ENCODE measurements at regions not wholly inside any gene's neighbourhood (a gene's known extent, or its start where the extent isn't known, plus 50 kb on each side); places are given as distances from the start of the nearest gene placed in this dataset.
"Not testable (repeated sequence)": the region's sequence is repeated elsewhere in the genome, so short reads cannot be mapped to it uniquely, and the experiment has no call there.

GRCh38 chr16:17015702-17016101 is 455.1 kb downstream of the XYLT1 start:
- no peak for DNase-seq

- no peak for DNase-seq
These were observed 453.3 kb downstream of the XYLT1 start for GRCh38 chr16:17017442-17017841.

- DNase-seq: no peak
These were observed 452.2 kb downstream of the XYLT1 start for GRCh38 chr16:17018585-17018939.

GRCh38 chr16:17019366-17019765 is 451.4 kb downstream of the XYLT1 start:
- DNase-seq: no peak

- no peak for DNase-seq
These were observed 447.2 kb downstream of the XYLT1 start for GRCh38 chr16:17023606-17024005.

- no peak for DNase-seq
These were observed 446.2 kb downstream of the XYLT1 start for GRCh38 chr16:17024514-17024913.

- no peak for DNase-seq
These were observed 444.0 kb downstream of the XYLT1 start for GRCh38 chr16:17026600-17027242.

- DNase-seq: no peak
These were observed 443.2 kb downstream of the XYLT1 start for GRCh38 chr16:17027488-17028129.

GRCh38 chr16:17029602-17030350 is 441.0 kb downstream of the XYLT1 start:
- DNase-seq: no peak

GRCh38 chr16:17031484-17032268 is 439.1 kb downstream of the XYLT1 start:
- no peak for DNase-seq

- no peak for DNase-seq
These were observed 438.4 kb downstream of the XYLT1 start for GRCh38 chr16:17032332-17032731.

- no peak for DNase-seq
These were observed 436.1 kb downstream of the XYLT1 start for GRCh38 chr16:17034477-17035252.

GRCh38 chr16:17037499-17037898 is 433.3 kb downstream of the XYLT1 start:
- DNase-seq: no peak

- DNase-seq: no peak
These were observed 432.3 kb downstream of the XYLT1 start for GRCh38 chr16:17038415-17038814.

- DNase-seq: not testable (repeated sequence)
These were observed 421.7 kb downstream of the XYLT1 start for GRCh38 chr16:17049109-17049508.

GRCh38 chr16:17050468-17050867 is 420.3 kb downstream of the XYLT1 start:
- no peak for DNase-seq

Data from left hindlimb (tissue), 1 donor.